ENCODE measurements at regions not wholly inside any gene's neighbourhood (a gene's known extent, or its start where the extent isn't known, plus 50 kb on each side); places are given as distances from the start of the nearest gene placed in this dataset.

DNA sequence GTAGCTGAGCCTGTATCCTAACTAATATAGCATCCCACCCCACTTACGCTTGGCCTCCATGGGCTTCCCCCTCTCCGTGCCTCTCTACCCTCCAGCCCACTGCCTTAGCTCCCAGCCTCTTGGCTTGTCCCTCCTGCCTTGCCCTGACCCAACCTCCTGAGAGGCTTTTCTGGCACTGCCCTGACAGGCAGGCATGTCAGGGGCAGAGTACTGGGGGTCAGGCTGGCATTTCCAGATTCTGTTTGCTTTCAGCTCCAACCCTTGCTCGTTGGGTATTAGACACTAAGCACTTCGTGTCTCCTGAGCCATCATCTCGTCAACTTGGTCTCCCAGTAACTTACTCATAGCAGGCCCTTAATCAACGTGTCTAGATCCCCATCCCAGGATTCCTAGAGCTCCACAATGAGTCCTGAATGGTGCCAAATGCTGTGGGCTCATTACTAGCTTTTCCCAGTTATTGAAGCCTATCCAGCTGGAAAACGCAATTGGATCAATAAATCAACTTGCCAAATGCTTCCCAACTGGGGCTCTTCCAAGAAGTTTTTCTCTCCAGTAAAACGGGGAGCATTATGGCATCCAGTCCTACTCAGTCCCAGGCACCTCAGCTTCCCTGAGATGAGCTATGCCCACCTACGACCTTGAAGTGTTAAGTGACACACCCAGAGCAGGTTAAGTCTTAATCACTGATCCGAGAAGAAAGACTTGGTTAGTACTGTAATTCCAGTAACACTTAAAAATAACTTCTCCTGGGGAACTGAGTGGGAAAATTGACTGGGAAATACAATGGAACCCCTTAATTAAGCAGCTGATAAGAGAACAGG lies 78.5 kb upstream of the DLG1 start:
- no peaks in the 10 kb centered on the region for H3K79me2 ChIP-seq (ENCODE audit: insufficient read depth, low read length)
- H4K20me1 ChIP-seq (ENCODE audit: insufficient read depth, low read length, poor library complexity, severe bottlenecking) = no peaks in the 10 kb centered on the region
- H3K9me2 ChIP-seq (replicated peaks; ENCODE audit: low read depth, low read length) = no peaks in the 10 kb centered on the region
- no peaks in the 10 kb centered on the region for H3K36me3 ChIP-seq (ENCODE audit: insufficient read depth, low read length)
- no peaks in the 10 kb centered on the region for H3F3A ChIP-seq (ENCODE audit: low read depth)
- no peaks in the 10 kb centered on the region for H3K4me1 ChIP-seq (ENCODE audit: insufficient read depth, low read length, poor library complexity, severe bottlenecking)
- H2AFZ ChIP-seq (ENCODE audit: low read length) = no peak overlapping the region
- H3K27me3 ChIP-seq (ENCODE audit: insufficient read depth, low read length, poor library complexity, severe bottlenecking) = no peaks in the 10 kb centered on the region
- TF ChIP-seq, protein P1, sequence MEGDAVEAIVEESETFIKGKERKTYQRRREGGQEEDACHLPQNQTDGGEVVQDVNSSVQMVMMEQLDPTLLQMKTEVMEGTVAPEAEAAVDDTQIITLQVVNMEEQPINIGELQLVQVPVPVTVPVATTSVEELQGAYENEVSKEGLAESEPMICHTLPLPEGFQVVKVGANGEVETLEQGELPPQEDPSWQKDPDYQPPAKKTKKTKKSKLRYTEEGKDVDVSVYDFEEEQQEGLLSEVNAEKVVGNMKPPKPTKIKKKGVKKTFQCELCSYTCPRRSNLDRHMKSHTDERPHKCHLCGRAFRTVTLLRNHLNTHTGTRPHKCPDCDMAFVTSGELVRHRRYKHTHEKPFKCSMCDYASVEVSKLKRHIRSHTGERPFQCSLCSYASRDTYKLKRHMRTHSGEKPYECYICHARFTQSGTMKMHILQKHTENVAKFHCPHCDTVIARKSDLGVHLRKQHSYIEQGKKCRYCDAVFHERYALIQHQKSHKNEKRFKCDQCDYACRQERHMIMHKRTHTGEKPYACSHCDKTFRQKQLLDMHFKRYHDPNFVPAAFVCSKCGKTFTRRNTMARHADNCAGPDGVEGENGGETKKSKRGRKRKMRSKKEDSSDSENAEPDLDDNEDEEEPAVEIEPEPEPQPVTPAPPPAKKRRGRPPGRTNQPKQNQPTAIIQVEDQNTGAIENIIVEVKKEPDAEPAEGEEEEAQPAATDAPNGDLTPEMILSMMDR (conservative IDR thresholded peaks at IDR 0.05; ENCODE audit: low read length) = no peak
- TF ChIP-seq EZH2phosphoT487 (IDR thresholded peaks at IDR 0.05; ENCODE audit: borderline replicate concordance) = no peak
- no peaks in the 10 kb centered on the region for H3K9me3 ChIP-seq (ENCODE audit: insufficient read depth, low read depth, low read length)
- H3K4me2 ChIP-seq (ENCODE audit: low read depth, low read length, poor library complexity, severe bottlenecking) = no peak overlapping the region
- no peak overlapping the region for H3K4me3 ChIP-seq (ENCODE audit: low read length, poor library complexity, severe bottlenecking)
- no peak overlapping the region for H3K9ac ChIP-seq (ENCODE audit: low read depth, low read length, poor library complexity, severe bottlenecking)

DNA sequence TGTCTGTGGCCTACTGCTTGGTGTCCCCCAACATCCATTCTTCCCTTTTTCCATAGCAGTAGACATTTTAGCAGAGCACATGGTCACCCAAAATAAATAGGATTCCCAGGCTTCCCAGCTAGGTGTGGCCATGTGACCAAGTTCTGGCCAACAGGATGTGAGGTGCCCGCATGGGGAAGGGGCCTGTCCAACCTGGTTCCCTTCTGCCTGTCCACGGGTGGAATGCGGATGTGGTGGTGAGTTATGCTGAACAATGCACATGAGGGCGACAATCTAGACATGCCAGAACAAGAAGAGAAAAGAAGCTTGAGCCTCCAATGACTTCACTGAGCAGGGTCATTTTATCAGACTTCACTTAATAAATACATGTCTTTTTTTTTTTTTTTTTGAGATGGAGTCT lies 77.6 kb upstream of the DLG1 start:
- H3K36me3 ChIP-seq (ENCODE audit: insufficient read depth, low read length) = no peaks in the 10 kb centered on the region
- no peak overlapping the region for H3K4me3 ChIP-seq (ENCODE audit: low read length, poor library complexity, severe bottlenecking)
- H3K4me1 ChIP-seq (ENCODE audit: insufficient read depth, low read length, poor library complexity, severe bottlenecking) = no peaks in the 10 kb centered on the region
- no peak overlapping the region for H2AFZ ChIP-seq (ENCODE audit: low read length)
- no peak overlapping the region for H3K9ac ChIP-seq (ENCODE audit: low read depth, low read length, poor library complexity, severe bottlenecking)
- H4K20me1 ChIP-seq (ENCODE audit: insufficient read depth, low read length, poor library complexity, severe bottlenecking) = no peaks in the 10 kb centered on the region
- no peak overlapping the region for H3K4me2 ChIP-seq (ENCODE audit: low read depth, low read length, poor library complexity, severe bottlenecking)
- H3F3A ChIP-seq (ENCODE audit: low read depth) = no peaks in the 10 kb centered on the region
- no peak for TF ChIP-seq EZH2phosphoT487 (IDR thresholded peaks at IDR 0.05; ENCODE audit: borderline replicate concordance)
- TF ChIP-seq, protein P1 (conservative IDR thresholded peaks at IDR 0.05; ENCODE audit: low read length) = no peak
- no peaks in the 10 kb centered on the region for H3K27me3 ChIP-seq (ENCODE audit: insufficient read depth, low read length, poor library complexity, severe bottlenecking)
- H3K9me2 ChIP-seq (replicated peaks; ENCODE audit: low read depth, low read length) = no peaks in the 10 kb centered on the region
- H3K9me3 ChIP-seq (ENCODE audit: insufficient read depth, low read depth, low read length) = no peaks in the 10 kb centered on the region
- no peaks in the 10 kb centered on the region for H3K79me2 ChIP-seq (ENCODE audit: insufficient read depth, low read length)

DNA sequence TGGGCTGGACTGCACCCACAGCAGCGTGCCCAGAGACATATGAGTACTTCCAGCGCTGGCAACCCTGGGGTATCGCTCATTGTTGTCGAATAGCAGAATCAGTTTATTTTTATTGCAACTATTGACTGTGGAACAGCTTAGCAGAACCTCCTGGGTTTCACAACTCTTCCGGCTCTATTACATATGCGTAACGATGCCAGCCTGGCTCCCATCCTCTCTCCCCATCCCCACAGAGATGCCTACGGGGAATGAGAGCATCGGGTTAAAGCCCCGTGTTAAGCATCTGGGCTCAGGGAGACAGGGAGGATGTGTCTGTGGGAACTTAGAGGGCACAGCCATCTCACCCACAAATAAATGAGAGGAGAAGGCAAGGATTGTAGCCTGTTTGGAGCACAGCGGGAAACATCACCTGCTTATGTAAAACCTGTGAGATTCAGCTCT lies 76.6 kb upstream of the DLG1 start:
- Histone ChIP-seq H3K36me3 (ENCODE audit: insufficient read depth, low read length) (no peaks in the 10 kb centered on the region), H2AFZ (ENCODE audit: low read length) (no peak overlapping the region), H3K79me2 (ENCODE audit: insufficient read depth, low read length) (no peaks in the 10 kb centered on the region), H3K9me2 (replicated peaks; ENCODE audit: low read depth, low read length) (no peaks in the 10 kb centered on the region), H3K27me3 (ENCODE audit: insufficient read depth, low read length, poor library complexity, severe bottlenecking) (no peaks in the 10 kb centered on the region), H3K4me1 (ENCODE audit: insufficient read depth, low read length, poor library complexity, severe bottlenecking) (no peaks in the 10 kb centered on the region), H3K9me3 (ENCODE audit: insufficient read depth, low read depth, low read length) (no peaks in the 10 kb centered on the region), H3K4me3 (ENCODE audit: low read length, poor library complexity, severe bottlenecking) (no peak overlapping the region), H3K9ac (ENCODE audit: low read depth, low read length, poor library complexity, severe bottlenecking) (no peak overlapping the region), H3F3A (ENCODE audit: low read depth) (no peaks in the 10 kb centered on the region), H4K20me1 (ENCODE audit: insufficient read depth, low read length, poor library complexity, severe bottlenecking) (no peaks in the 10 kb centered on the region), H3K4me2 (ENCODE audit: low read depth, low read length, poor library complexity, severe bottlenecking) (no peak overlapping the region)
- TF ChIP-seq EZH2phosphoT487 (IDR thresholded peaks at IDR 0.05; ENCODE audit: borderline replicate concordance) = no peak

DNA sequence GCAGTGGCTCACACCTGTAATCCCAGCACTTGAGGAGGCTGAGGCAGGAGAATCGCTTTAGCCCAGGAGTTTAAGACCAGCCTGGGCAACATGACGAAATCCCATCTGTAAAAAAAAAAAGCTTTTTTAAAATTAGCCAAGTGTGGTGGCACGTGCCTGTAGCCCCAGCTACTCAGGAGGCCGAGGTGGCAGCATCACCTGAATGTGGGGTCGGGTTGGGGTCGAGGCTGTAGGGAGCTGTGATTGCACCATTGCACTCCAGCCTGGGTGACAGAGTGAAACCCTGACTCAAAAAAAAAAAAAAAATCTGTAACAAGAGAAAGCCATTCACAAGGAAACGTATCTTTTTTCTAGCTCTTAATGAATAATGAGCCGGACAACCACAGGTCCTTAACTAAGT lies 74.7 kb upstream of the DLG1 start:
- no peaks in the 10 kb centered on the region for H3K9me2 ChIP-seq (replicated peaks; ENCODE audit: low read depth, low read length)
- H2AFZ ChIP-seq (ENCODE audit: low read length) = no peak overlapping the region
- no peaks in the 10 kb centered on the region for H3K79me2 ChIP-seq (ENCODE audit: insufficient read depth, low read length)
- H3K4me1 ChIP-seq (ENCODE audit: insufficient read depth, low read length, poor library complexity, severe bottlenecking) = no peaks in the 10 kb centered on the region
- H3K9ac ChIP-seq (ENCODE audit: low read depth, low read length, poor library complexity, severe bottlenecking) = no peak overlapping the region
- H3F3A ChIP-seq (ENCODE audit: low read depth) = no peaks in the 10 kb centered on the region
- H3K9me3 ChIP-seq (ENCODE audit: insufficient read depth, low read depth, low read length) = no peaks in the 10 kb centered on the region
- H4K20me1 ChIP-seq (ENCODE audit: insufficient read depth, low read length, poor library complexity, severe bottlenecking) = no peaks in the 10 kb centered on the region
- H3K27me3 ChIP-seq (ENCODE audit: insufficient read depth, low read length, poor library complexity, severe bottlenecking) = no peaks in the 10 kb centered on the region
- TF ChIP-seq, protein P1 (conservative IDR thresholded peaks at IDR 0.05; ENCODE audit: low read length) = no peak
- no peak for TF ChIP-seq EZH2phosphoT487 (IDR thresholded peaks at IDR 0.05; ENCODE audit: borderline replicate concordance)
- no peaks in the 10 kb centered on the region for H3K36me3 ChIP-seq (ENCODE audit: insufficient read depth, low read length)
- H3K4me2 ChIP-seq (ENCODE audit: low read depth, low read length, poor library complexity, severe bottlenecking) = no peak overlapping the region
- no peak overlapping the region for H3K4me3 ChIP-seq (ENCODE audit: low read length, poor library complexity, severe bottlenecking)

Data from Loucy (cell line).